ENCODE measurements at regions not wholly inside any gene's neighbourhood (a gene's known extent, or its start where the extent isn't known, plus 50 kb on each side); places are given as distances from the start of the nearest gene placed in this dataset.

DNA sequence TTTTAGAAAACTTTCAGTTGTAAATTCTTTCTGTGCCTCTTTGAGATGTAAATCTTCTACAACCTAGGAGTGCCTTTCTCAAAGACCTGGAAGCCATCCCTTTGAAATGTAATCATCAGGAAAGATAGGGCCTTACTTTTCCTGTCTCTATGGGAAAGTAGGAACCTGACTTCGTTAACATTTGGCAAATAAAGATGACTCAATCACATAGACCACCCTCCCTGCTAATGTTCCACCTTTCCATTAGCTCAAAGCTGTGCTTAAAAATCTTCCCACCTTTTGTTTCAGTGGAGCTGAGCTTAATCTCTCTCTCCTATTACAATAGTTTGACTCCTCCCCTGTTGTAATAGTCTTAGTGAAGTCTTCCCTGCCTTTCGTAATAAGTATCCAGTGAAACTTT, 247.7 kb downstream of the OLFM4 start:
- TF ChIP-seq EZH2 (IDR thresholded peaks at IDR 0.05; ENCODE audit: borderline replicate concordance) (no peak), CTCF (IDR thresholded peaks at IDR 0.05; ENCODE audit: poor library complexity) (no peak)
